HepG2 (cell line): ENCODE measurements at regions not wholly inside any gene's neighbourhood (a gene's known extent, or its start where the extent isn't known, plus 50 kb on each side); places are given as distances from the start of the nearest gene placed in this dataset.

Experiments used
- ATAC-seq: fragments of 200-7000 bp; cut with Tn5 transposase; 3 replicates; pipeline ENCODE4 v1.9.1; 2020; ENCODE audit warnings: mild to moderate bottlenecking, moderate library complexity
- BruUV-seq: library from RNA; stranded (reverse); fragments of 400-500 nt; replicated peaks from 2 replicates; lab custom pipeline; 2021; lab: Mats Ljungman, UMichigan
- CTCF ChIA-PET: fragments of 300-600 bp; formaldehyde crosslinking; extraction: SDS; loops from one replicate; lab custom pipeline; 2021; ENCODE audit warnings: low total read pairs, inconsistent platforms, low intra/inter-chr PET ratio; lab: Yijun Ruan, JAX
- POLR2A ChIA-PET: fragments of 350-600 bp; sonication (Branson Sonifier 250); formaldehyde crosslinking; loops from one replicate; lab custom pipeline; 2020; ENCODE audit warnings: antibody characterized with exemption, inconsistent platforms; lab: Yijun Ruan, JAX
- DNase-seq: peaks from one replicate; pipeline ENCODE4 v3.0.0-alpha.2; 2015; ENCODE audit warnings: low spot score
- FAIRE-seq: peaks from 3 replicates; lab custom pipeline; 2011; peaks lifted over from hg19 to GRCh38; lab: Jason Lieb, UNC
- H2AFZ ChIP-seq: one replicate; pipeline ENCODE4 v1.6.1; 2011; ENCODE audit warnings: low read length, inconsistent platforms
- H3K27ac ChIP-seq: fragments of 300-600 bp; 3 replicates; pipeline ENCODE4 v1.8.0; 2011; ENCODE audit warnings: mixed run types, mild to moderate bottlenecking, mixed read lengths, low read length, inconsistent platforms; ENCODE audit not compliant: insufficient read depth; ENCODE audit errors: extremely low read length
- H3K27me3 ChIP-seq, 2 experiments: fragments of 200-600 bp in 1 of 2; 2 replicates in 1 of 2; 3 replicates in 1 of 2; pipeline versions ENCODE4 v1.6.0 to v1.8.0; 2011; ENCODE audit warnings: low read length in 2 of 2, mild to moderate bottlenecking in 2 of 2, moderate library complexity in 2 of 2, inconsistent platforms in 1 of 2; ENCODE audit not compliant: insufficient read depth in 2 of 2, control insufficient read depth in 1 of 2
- H3K36me3 ChIP-seq, 2 experiments: fragments of 200-600 bp in 1 of 2; replicated peaks in 1 of 2; 2 replicates in 1 of 2; 3 replicates in 1 of 2; pipeline versions ENCODE4 v1.5.1 to v1.8.0; 2011; ENCODE audit warnings: low read length in 2 of 2, inconsistent platforms in 1 of 2; ENCODE audit not compliant: insufficient read depth in 2 of 2, control insufficient read depth in 1 of 2
- H3K4me1 ChIP-seq: 2 replicates; pipeline ENCODE4 v1.5.1; 2012; ENCODE audit warnings: low read length, inconsistent platforms; ENCODE audit not compliant: insufficient read depth
- H3K4me2 ChIP-seq: 2 replicates; pipeline ENCODE4 v1.6.0; 2011; ENCODE audit warnings: low read depth, low read length, inconsistent platforms
- H3K4me3 ChIP-seq, 3 experiments: fragments of 200-600 bp in 1 of 3; sonication (generic), shearing (Covaris generic) in 1 of 3; replicated peaks in 1 of 3; 2 replicates each; pipeline ENCODE4 v1.5.1; 2011 to 2016; ENCODE audit warnings: low read length in 3 of 3, inconsistent platforms in 2 of 3, low read depth in 2 of 3, mild to moderate bottlenecking in 2 of 3, control low read depth in 1 of 3, mixed read lengths in 1 of 3; ENCODE audit not compliant: insufficient read depth in 1 of 3
- H3K79me2 ChIP-seq: one replicate; pipeline ENCODE4 v1.6.1; 2011; ENCODE audit warnings: low read length, inconsistent platforms; ENCODE audit not compliant: insufficient read depth
- H3K9ac ChIP-seq: 2 replicates; pipeline ENCODE4 v1.6.0; 2011; ENCODE audit warnings: mild to moderate bottlenecking, low read depth, low read length, inconsistent platforms; ENCODE audit not compliant: insufficient read depth
- H3K9me3 ChIP-seq: 2 replicates; pipeline ENCODE4 v1.5.1; 2012; ENCODE audit warnings: mild to moderate bottlenecking, low read length
- H4K20me1 ChIP-seq: 2 replicates; pipeline ENCODE4 v1.6.0; 2011; ENCODE audit warnings: inconsistent platforms, mild to moderate bottlenecking, low read length, moderate library complexity; ENCODE audit not compliant: insufficient read depth
- AHDC1 ChIP-seq: sonication (generic); formaldehyde crosslinking; IDR thresholded peaks from 2 replicates; pipeline ENCODE4 v1.5.1; 2020; ENCODE audit warnings: mild to moderate bottlenecking, missing genetic modification reagents, borderline replicate concordance
- CTCF ChIP-seq: sonication (generic); formaldehyde crosslinking; IDR thresholded peaks from 2 replicates; pipeline ENCODE4 v1.5.0; 2020; ENCODE audit warnings: mild to moderate bottlenecking, missing genetic modification reagents, moderate library complexity
- ELF1 ChIP-seq: sonication (generic); formaldehyde crosslinking; IDR thresholded peaks from 2 replicates; pipeline ENCODE4 v1.4.0; 2020; ENCODE audit warnings: missing genetic modification reagents
- HMGA1 ChIP-seq: sonication (generic); formaldehyde crosslinking; conservative IDR thresholded peaks from 2 replicates; pipeline ENCODE4 v1.4.0; 2020; ENCODE audit warnings: missing genetic modification reagents
- KMT2A ChIP-seq: sonication (generic); formaldehyde crosslinking; IDR thresholded peaks from 2 replicates; pipeline ENCODE4 v1.4.0; 2020; ENCODE audit warnings: missing genetic modification reagents
- MIXL1 ChIP-seq: IDR thresholded peaks from 2 replicates; pipeline ENCODE4 v1.6.1; 2016
- NCOA2 ChIP-seq: sonication (generic); formaldehyde crosslinking; IDR thresholded peaks from 2 replicates; pipeline ENCODE4 v1.8.0; 2022; ENCODE audit warnings: inconsistent platforms
- SAP130 ChIP-seq: IDR thresholded peaks from 2 replicates; pipeline ENCODE4 v1.6.1; 2016; ENCODE audit warnings: low read depth
- SOX5 ChIP-seq: IDR thresholded peaks from 2 replicates; pipeline ENCODE4 v1.6.1; 2016; ENCODE audit warnings: borderline replicate concordance
- TAF1 ChIP-seq: sonication (generic); formaldehyde crosslinking; IDR thresholded peaks from 2 replicates; pipeline ENCODE4 v1.4.0; 2020; ENCODE audit warnings: missing genetic modification reagents
- THAP7 ChIP-seq: sonication (generic); formaldehyde crosslinking; IDR thresholded peaks from 2 replicates; pipeline ENCODE4 v1.8.1; 2023; ENCODE audit warnings: mild to moderate bottlenecking, missing genetic modification reagents
- ZNF746 ChIP-seq: sonication (generic); formaldehyde crosslinking; IDR thresholded peaks from 2 replicates; pipeline ENCODE4 v1.8.0; 2022; ENCODE audit warnings: mild to moderate bottlenecking, missing genetic modification reagents
- ZNF784 ChIP-seq: sonication (generic); formaldehyde crosslinking; IDR thresholded peaks from 2 replicates; pipeline ENCODE4 v1.5.1; 2020; ENCODE audit warnings: missing genetic modification reagents, mild to moderate bottlenecking, borderline replicate concordance
- WGBS: methylation state at CpG from one replicate; pipeline ENCODE4 v1.1.6; 2017; ENCODE audit warnings: low lambda C conversion rate; 5-methylcytosine and 5-hydroxymethylcytosine counted together
- in situ Hi-C: cut with HindIII; loops from 2 replicates; pipeline ENCODE4 v1.10.0; 2017; ENCODE audit warnings: low pct_unique_long_range_greater_than_20kb; ENCODE audit not compliant: extremely low pct_ligation_motif_present
- intact Hi-C: fragments of 100-400 bp; cut with micrococcal nuclease; formaldehyde crosslinking; loops from one replicate; pipeline ENCODE4 v1.10.0; 2022; ENCODE audit not compliant: unreplicated experiment
- TF ChIP-seq, protein P1 (sequence below): sonication (generic); formaldehyde crosslinking; IDR thresholded peaks from 2 replicates; pipeline ENCODE4 v1.4.0; 2020; ENCODE audit warnings: missing genetic modification reagents, low read depth, mild to moderate bottlenecking, borderline replicate concordance

GRCh38 chr3:152706991-152707713, 127.8 kb upstream of the P2RY1 start (continued):
- TF ChIP-seq AHDC1 (CRISPR knock-in tag): no peak

DNA sequence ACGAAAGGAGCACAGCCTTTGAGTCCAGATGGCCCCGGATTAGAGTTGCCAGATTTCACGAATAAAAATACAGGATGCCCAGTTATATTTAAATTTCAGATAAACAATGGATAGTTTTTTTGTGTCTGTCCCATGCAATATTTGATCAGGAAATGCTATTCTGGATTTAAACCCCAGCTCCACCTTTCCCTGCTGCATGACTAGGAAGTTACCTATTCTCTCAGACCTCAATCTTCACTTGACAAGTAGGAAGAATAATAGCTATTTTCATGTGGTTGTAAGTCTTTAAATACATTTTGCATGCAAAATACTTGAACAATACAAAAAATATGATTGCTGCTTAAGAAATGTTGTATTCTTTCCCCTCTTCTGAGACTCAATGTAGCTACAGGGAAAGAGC, 125.3 kb upstream of the P2RY1 start:
- intact Hi-C loops: no loop called here
- CTCF ChIA-PET: no interaction called here
- DNase-seq: no peak
- TF ChIP-seq, protein P1, sequence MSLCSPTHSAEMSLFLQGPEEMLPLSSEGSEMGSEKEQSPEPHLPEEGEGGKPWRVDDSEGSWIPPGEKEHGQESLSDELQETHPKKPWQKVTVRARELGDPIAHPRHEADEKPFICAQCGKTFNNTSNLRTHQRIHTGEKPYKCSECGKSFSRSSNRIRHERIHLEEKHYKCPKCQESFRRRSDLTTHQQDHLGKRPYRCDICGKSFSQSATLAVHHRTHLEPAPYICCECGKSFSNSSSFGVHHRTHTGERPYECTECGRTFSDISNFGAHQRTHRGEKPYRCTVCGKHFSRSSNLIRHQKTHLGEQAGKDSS (CRISPR knock-in tag): no peak
- no peak for TF ChIP-seq THAP7
- no peak for TF ChIP-seq ZNF746 (CRISPR knock-in tag)
- TF ChIP-seq ELF1 (CRISPR knock-in tag): no peak
- TF ChIP-seq SOX5: no peak
- no peak for TF ChIP-seq ZNF784 (CRISPR knock-in tag)
- TF ChIP-seq MIXL1 (CRISPR knock-in tag): no peak
- TF ChIP-seq CTCF (CRISPR knock-in tag): no peak
- no peak for TF ChIP-seq SAP130 (CRISPR knock-in tag)
- no peak for TF ChIP-seq HMGA1 (CRISPR knock-in tag)
- no peak for TF ChIP-seq NCOA2 (CRISPR knock-in tag)
- no peak for TF ChIP-seq KMT2A (CRISPR knock-in tag)
- no peak for TF ChIP-seq TAF1 (CRISPR knock-in tag)

More for the DNA sequence above, 125.3 kb upstream of the P2RY1 start:
- Histone ChIP-seq H3K9me3 (no peaks in the 10 kb centered on the region), H3K79me2 (no peaks in the 10 kb centered on the region), H3K36me3 (no peaks in the 10 kb centered on the region), H3K27ac (no peak overlapping the region), H3K4me2 (no peak overlapping the region), H3K4me3 (no peak overlapping the region), H2AFZ (no peak overlapping the region), H4K20me1 (no peaks in the 10 kb centered on the region), H3K27me3 (no peaks in the 10 kb centered on the region), H3K9ac (no peak overlapping the region), H3K4me1 (no peaks in the 10 kb centered on the region)
- ATAC-seq (no peak), FAIRE-seq (no peak)
- POLR2A ChIA-PET: no interaction called here
- in situ Hi-C loops: no loop called here
- 2% methylated on average over 3 of the region's 3 CpGs for WGBS
- no TSS peak for BruUV-seq
